WTC11 (cell line): ENCODE measurements at regions not wholly inside any gene's neighbourhood (a gene's known extent, or its start where the extent isn't known, plus 50 kb on each side); places are given as distances from the start of the nearest gene placed in this dataset.

Source experiments
- ATAC-seq: fragments of 200-7000 bp; cut with Tn5 transposase; 2 replicates; pipeline ENCODE4 v1.10.0; 2021; ENCODE audit warnings: mild to moderate bottlenecking, moderate library complexity
- CTCF ChIA-PET: fragments of 300-600 bp; sonication (Branson Sonifier 250); formaldehyde crosslinking; loops from one replicate; lab custom pipeline; 2021; ENCODE audit warnings: antibody characterized with exemption; lab: Charles Lee
- POLR2A ChIA-PET: fragments of 350-600 bp; sonication (Branson Sonifier 250); formaldehyde crosslinking; loops from one replicate; lab custom pipeline; 2021; ENCODE audit warnings: antibody characterized with exemption; lab: Charles Lee
- DNase-seq: peaks from one replicate; pipeline ENCODE4 v3.0.0; 2021; ENCODE audit warnings: low spot score
- H3K27ac Mint-ChIP-seq: 2 replicates; pipeline ENCODE4 v1.8.0; 2021; ENCODE audit warnings: mixed read lengths
- H3K27me3 Mint-ChIP-seq: 2 replicates; pipeline ENCODE4 v1.8.0; 2021; ENCODE audit warnings: low read depth, mild to moderate bottlenecking, moderate library complexity, mixed read lengths
- H3K36me3 Mint-ChIP-seq: 2 replicates; pipeline ENCODE4 v1.8.0; 2021; ENCODE audit warnings: mixed read lengths
- H3K4me1 Mint-ChIP-seq: 2 replicates; pipeline ENCODE4 v1.8.0; 2022; ENCODE audit warnings: mixed read lengths
- H3K4me3 Mint-ChIP-seq: 2 replicates; pipeline ENCODE4 v1.8.0; 2021; ENCODE audit warnings: mild to moderate bottlenecking, moderate library complexity, mixed read lengths
- H3K9me3 Mint-ChIP-seq: 2 replicates; pipeline ENCODE4 v1.8.0; 2021; ENCODE audit warnings: mixed read lengths
- AR ChIP-seq: fragments of 250-450 bp; sonication (Bioruptor Pico); IDR thresholded peaks from 2 replicates; pipeline ENCODE4 v1.9.0; 2021; ENCODE audit warnings: mild to moderate bottlenecking
- ATF1 ChIP-seq: sonication (generic); formaldehyde crosslinking; IDR thresholded peaks from 2 replicates; pipeline ENCODE4 v1.8.1; 2023; ENCODE audit warnings: mild to moderate bottlenecking, moderate library complexity, missing genetic modification reagents
- ATF2 ChIP-seq: sonication (generic); formaldehyde crosslinking; IDR thresholded peaks from 2 replicates; pipeline ENCODE4 v1.8.1; 2022; ENCODE audit warnings: low read depth, missing genetic modification reagents, borderline replicate concordance
- E2F1 ChIP-seq: sonication (generic); formaldehyde crosslinking; IDR thresholded peaks from 2 replicates; pipeline ENCODE4 v1.8.0; 2022; ENCODE audit warnings: mild to moderate bottlenecking, missing genetic modification reagents
- ETV6 ChIP-seq: sonication (generic); formaldehyde crosslinking; IDR thresholded peaks from 2 replicates; pipeline ENCODE4 v1.8.1; 2022; ENCODE audit warnings: mild to moderate bottlenecking, missing genetic modification reagents
- GABPB1 ChIP-seq: sonication (generic); formaldehyde crosslinking; IDR thresholded peaks from 2 replicates; pipeline ENCODE4 v1.8.1; 2023; ENCODE audit warnings: mild to moderate bottlenecking, missing genetic modification reagents
- KAT7 ChIP-seq: sonication (generic); formaldehyde crosslinking; IDR thresholded peaks from 2 replicates; pipeline ENCODE4 v1.8.1; 2023; ENCODE audit warnings: missing genetic modification reagents, mild to moderate bottlenecking, borderline replicate concordance
- MAX ChIP-seq: sonication (generic); formaldehyde crosslinking; IDR thresholded peaks from 2 replicates; pipeline ENCODE4 v1.8.0; 2022; ENCODE audit warnings: mild to moderate bottlenecking, missing genetic modification reagents
- MXD4 ChIP-seq: fragments of 250-450 bp; sonication (Bioruptor Pico); IDR thresholded peaks from 2 replicates; pipeline ENCODE4 v1.8.0; 2021; ENCODE audit warnings: mild to moderate bottlenecking, moderate library complexity, borderline replicate concordance
- NFATC4 ChIP-seq: fragments of 250-450 bp; sonication (Bioruptor Pico); IDR thresholded peaks from 2 replicates; pipeline ENCODE4 v1.9.0; 2021; ENCODE audit warnings: mild to moderate bottlenecking
- NFYB ChIP-seq: sonication (generic); formaldehyde crosslinking; conservative IDR thresholded peaks from 2 replicates; pipeline ENCODE4 v1.8.0; 2022; ENCODE audit warnings: low read depth, missing genetic modification reagents
- NR3C1 ChIP-seq: sonication (generic); formaldehyde crosslinking; conservative IDR thresholded peaks from 2 replicates; pipeline ENCODE4 v1.8.1; 2023; ENCODE audit warnings: low read depth, mild to moderate bottlenecking, missing genetic modification reagents
- RORB ChIP-seq: fragments of 250-450 bp; sonication (Bioruptor Pico); IDR thresholded peaks from 2 replicates; pipeline ENCODE4 v1.9.0; 2021; ENCODE audit warnings: mild to moderate bottlenecking
- SMAD3 ChIP-seq: sonication (generic); formaldehyde crosslinking; IDR thresholded peaks from 2 replicates; pipeline ENCODE4 v1.8.0; 2022; ENCODE audit warnings: missing genetic modification reagents, mild to moderate bottlenecking, borderline replicate concordance
- STAT6 ChIP-seq: sonication (generic); formaldehyde crosslinking; conservative IDR thresholded peaks from 2 replicates; pipeline ENCODE4 v1.8.1; 2023; ENCODE audit warnings: mild to moderate bottlenecking, low read depth, missing genetic modification reagents, moderate library complexity
- TEAD1 ChIP-seq: sonication (generic); formaldehyde crosslinking; IDR thresholded peaks from 2 replicates; pipeline ENCODE4 v1.8.0; 2022; ENCODE audit warnings: mild to moderate bottlenecking, missing genetic modification reagents
- ZBTB21 ChIP-seq: sonication (generic); formaldehyde crosslinking; IDR thresholded peaks from 2 replicates; pipeline ENCODE4 v1.8.1; 2023; ENCODE audit warnings: mild to moderate bottlenecking, missing genetic modification reagents, borderline replicate concordance
- ZNF121 ChIP-seq: sonication (generic); formaldehyde crosslinking; IDR thresholded peaks from 2 replicates; pipeline ENCODE4 v1.8.0; 2023; ENCODE audit warnings: missing genetic modification reagents
- ZNF281 ChIP-seq: sonication (generic); formaldehyde crosslinking; IDR thresholded peaks from 2 replicates; pipeline ENCODE4 v1.8.0; 2023; ENCODE audit warnings: mild to moderate bottlenecking, missing genetic modification reagents
- ZNF425 ChIP-seq: fragments of 250-450 bp; sonication (Bioruptor Pico); conservative IDR thresholded peaks from 2 replicates; pipeline ENCODE4 v1.9.0; 2021; ENCODE audit warnings: mild to moderate bottlenecking
- ZNF671 ChIP-seq: fragments of 250-450 bp; sonication (Bioruptor Pico); IDR thresholded peaks from 2 replicates; pipeline ENCODE4 v1.8.0; 2021; ENCODE audit warnings: mild to moderate bottlenecking

- H3K27me3 Mint-ChIP-seq = no peaks in the 10 kb centered on the region
- peaks cover 16% of the 10 kb centered on the region; the same call in 1 of the 2 replicates for H3K9me3 Mint-ChIP-seq
- no peak overlapping the region for H3K27ac Mint-ChIP-seq
- H3K36me3 Mint-ChIP-seq = no peaks in the 10 kb centered on the region
- ChIA-PET POLR2A (no interaction called here), CTCF (no interaction called here)
- DNase-seq (no peak), ATAC-seq (no peak)
- peaks cover 13% of the 10 kb centered on the region for H3K4me1 Mint-ChIP-seq
- TF ChIP-seq AR = no peak
- no peak for TF ChIP-seq ZNF281 (CRISPR knock-in tag)
- no peak for TF ChIP-seq MAX (CRISPR knock-in tag)
- no peak for TF ChIP-seq TEAD1
- TF ChIP-seq, all 79 proteins: peak for 0
- no peak overlapping the region for H3K4me3 Mint-ChIP-seq
Measured at GRCh38 chr14:87869619-87870583, 123.1 kb downstream of the GALC start.

GRCh38 chr14:87868920-87869319 is 124.1 kb downstream of the GALC start:
- Mint-ChIP-seq H3K27me3 (no peaks in the 10 kb centered on the region), H3K36me3 (no peaks in the 10 kb centered on the region), H3K4me3 (no peak overlapping the region), H3K4me1 (peaks cover 5% of the 10 kb centered on the region), H3K9me3 (peaks cover 16% of the 10 kb centered on the region; the same call in 1 of the 2 replicates), H3K27ac (no peak overlapping the region)
- CTCF ChIA-PET = interaction anchor here (1.4 kb wide), 1 partner anchor 64 kb away, joined by 6 read pairs; no protein-coding TSS in a partner anchor
- TF ChIP-seq ZNF121 (no peak), KAT7 (CRISPR knock-in tag) (no peak), ATF2 (CRISPR knock-in tag) (no peak), STAT6 (CRISPR knock-in tag) (no peak), ZNF671 (CRISPR knock-in tag) (no peak), ETV6 (CRISPR knock-in tag) (no peak), ZBTB21 (no peak), MXD4 (CRISPR knock-in tag) (no peak), NR3C1 (no peak), GABPB1 (no peak), ZNF425 (CRISPR knock-in tag) (no peak), SMAD3 (CRISPR knock-in tag) (no peak), NFYB (CRISPR knock-in tag) (no peak), RORB (CRISPR knock-in tag) (no peak), ATF1 (CRISPR knock-in tag) (no peak), NFATC4 (CRISPR knock-in tag) (no peak), E2F1 (CRISPR knock-in tag) (no peak)
- POLR2A ChIA-PET = no interaction called here
- ATAC-seq = no peak
- DNase-seq = no peak
